SKM-1 (cell line): ENCODE measurements at regions not wholly inside any gene's neighbourhood (a gene's known extent, or its start where the extent isn't known, plus 50 kb on each side); places are given as distances from the start of the nearest gene placed in this dataset.

ENCODE experiments used
- DNase-seq: peaks from one replicate; lab custom pipeline; 2025; ENCODE audit not compliant: unreplicated experiment; lab: John Stamatoyannopoulos, UW

DNA sequence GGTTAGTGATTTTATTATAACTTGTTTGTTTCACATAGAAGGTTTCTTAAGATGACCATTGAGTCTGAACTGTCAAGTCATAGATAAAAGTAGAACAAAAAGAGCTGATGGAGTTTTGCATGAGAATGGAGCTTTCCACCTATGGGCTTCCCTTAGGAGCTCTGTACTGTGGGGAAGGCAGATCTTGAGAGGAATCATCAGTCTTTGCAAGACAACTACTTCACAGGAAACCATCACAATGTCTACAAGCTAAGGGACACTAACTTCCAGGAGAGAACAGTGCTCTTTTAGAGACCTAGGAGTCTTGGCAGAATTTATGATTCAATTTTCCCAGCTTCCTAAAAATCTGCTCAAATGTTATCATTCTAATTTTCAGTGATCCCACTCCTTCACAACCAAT lies 78.2 kb downstream of the FBXO5 start:
- DNase-seq: no peak

DNA sequence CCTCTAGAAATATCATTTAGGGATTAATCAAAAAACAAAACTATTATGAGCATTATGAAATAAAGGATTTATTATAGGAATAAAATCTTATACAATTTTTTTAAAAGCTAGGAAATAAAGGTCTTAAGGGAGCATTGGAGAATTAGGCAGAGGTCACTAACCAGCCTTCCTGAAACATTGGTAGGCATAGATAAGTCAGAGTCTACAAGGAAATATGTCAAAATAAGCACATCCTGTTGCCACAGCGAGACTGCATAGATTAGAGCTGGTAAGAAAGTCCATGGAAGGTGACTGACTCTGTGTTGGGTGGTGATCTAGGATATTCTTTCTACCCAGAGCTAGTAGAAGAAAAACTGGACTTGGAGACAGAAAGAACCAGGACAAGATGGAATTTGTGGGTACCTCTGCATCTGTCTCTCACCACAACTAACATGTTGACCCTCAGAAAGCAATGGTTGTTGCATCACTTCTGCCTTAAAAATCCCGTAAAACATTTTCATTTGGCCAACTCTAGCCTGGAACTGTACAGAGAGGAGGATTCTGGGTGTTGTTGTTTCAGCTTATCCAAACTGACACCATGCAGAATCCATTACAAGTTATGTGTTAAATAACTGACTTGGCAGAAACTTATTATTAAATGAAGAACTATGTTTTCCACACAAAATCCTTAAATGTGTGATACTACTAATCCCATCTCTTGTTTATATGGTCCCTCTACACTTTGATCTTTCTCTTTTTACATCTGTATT lies 77.1 kb downstream of the FBXO5 start:
- no peak for DNase-seq

GRCh38 chr6:152909241-152909640 lies 73.6 kb downstream of the FBXO5 start:
- no peak for DNase-seq

DNA sequence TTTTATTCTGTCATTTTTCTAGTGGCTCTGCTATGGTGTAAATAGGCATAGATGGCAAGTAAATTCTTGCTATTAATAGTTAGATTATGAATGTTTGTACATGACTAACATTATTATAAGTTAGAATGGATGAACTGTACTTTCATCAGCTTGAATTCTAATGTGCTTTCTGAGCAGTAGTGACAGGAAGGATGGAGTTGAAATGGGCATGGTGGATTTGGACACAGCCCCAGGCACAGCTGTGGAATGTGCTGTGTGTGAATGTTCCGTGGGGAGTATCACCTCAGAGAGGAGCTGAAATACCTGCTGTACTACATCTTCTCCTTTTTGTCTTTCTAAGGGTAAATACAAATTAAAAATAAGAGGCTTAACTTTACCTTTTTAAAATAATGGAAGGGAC lies 66.8 kb downstream of the FBXO5 start:
- DNase-seq: no peak

GRCh38 chr6:152918991-152919390 lies 63.9 kb downstream of the FBXO5 start:
- DNase-seq: no peak

- no peak for DNase-seq
Measured at GRCh38 chr6:152920016-152920415, 62.8 kb downstream of the FBXO5 start.
